HG02938 (cell line): ENCODE measurements at regions not wholly inside any gene's neighbourhood (a gene's known extent, or its start where the extent isn't known, plus 50 kb on each side); places are given as distances from the start of the nearest gene placed in this dataset.

Experiments
- ATAC-seq: cut with Tn5 transposase; IDR thresholded peaks from one replicate; pipeline ENCODE4 v1.9.1; 2021; ENCODE audit warnings: mild to moderate bottlenecking, moderate library complexity; ENCODE audit not compliant: unreplicated experiment

DNA sequence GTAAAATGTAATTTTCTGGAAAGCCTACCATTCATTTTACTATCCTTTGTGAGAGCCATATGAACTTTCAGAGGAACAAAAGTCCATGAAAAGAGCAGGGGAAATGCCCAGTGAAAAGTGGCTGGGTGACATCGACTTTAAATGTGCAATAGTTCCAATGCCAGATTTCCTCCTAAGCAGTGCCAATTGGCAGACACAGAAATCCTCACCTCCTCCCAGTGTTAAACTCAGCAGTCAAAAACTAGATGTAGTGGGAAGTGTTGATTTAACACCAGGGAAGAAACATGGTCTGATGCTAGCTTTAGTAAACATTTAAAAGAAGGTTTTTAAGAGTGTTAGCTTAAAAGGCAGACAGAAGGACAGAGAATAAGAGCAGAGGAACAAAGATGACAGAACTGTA lies 2055.2 kb downstream of the MAT2B start:
- no peak for ATAC-seq

DNA sequence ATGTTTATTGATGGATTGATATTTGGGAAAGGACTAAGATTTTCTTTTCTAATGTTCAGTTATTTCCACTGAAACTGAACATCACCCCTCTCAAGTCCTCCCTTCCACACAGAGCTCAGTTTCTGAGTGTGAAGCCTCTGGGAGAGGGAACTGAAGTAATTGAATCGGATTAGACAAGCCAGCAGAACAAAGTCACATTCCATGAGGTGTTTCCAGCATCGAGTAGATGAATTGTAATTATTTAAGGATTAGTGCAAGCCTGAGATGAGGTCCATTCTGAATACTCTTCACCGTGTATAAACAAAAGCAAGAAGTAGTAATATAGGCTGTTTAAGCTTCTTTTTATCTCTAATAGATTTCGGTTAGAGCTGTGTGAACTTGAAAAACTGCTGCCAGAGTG lies 2060.5 kb downstream of the MAT2B start:
- no peak for ATAC-seq

GRCh38 chr5:165569551-165569950 lies 2064.1 kb downstream of the MAT2B start:
- no peak for ATAC-seq

DNA sequence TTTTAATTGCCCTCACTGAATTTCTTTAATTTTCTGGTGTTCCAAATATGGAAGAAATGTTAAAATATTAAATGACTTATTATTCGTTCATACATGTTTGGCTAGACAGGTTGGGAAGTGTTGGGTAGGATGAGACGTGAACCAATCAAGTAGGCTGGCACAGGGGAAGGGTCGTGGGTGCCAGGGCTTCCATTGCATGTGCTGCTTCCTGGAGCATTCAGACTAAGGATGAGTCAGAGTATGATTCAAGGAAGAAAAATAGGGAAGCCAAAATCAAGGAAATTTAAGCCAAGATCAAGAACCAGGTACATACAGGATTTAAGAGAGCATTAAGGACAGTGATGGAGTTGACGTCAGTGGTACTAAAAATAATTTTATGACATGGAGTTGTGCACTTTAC lies 2068.0 kb downstream of the MAT2B start:
- no peak for ATAC-seq

GRCh38 chr5:165574100-165574499 lies 2068.7 kb downstream of the MAT2B start:
- ATAC-seq: no peak

GRCh38 chr5:165576678-165577275 lies 2071.4 kb downstream of the MAT2B start:
- no peak for ATAC-seq

DNA sequence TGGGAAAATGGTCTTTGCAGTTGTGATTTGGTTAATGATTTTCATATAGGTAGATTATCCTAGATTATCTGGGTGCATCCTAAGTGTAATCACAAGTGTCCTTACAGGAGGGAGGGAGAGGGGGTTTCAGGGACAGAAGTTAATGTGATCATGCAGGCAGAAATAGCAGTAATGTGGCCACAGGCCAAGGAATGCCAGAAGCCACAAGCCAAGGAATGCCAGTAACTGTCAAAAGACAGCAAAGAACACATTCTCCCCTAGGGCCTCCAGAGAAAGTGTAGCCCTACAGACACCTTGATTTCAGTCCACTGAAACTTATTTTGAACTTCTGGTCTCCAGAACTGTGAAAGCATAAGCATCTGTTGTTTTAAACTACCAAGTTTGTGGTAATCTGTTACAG lies 2074.5 kb downstream of the MAT2B start:
- no peak for ATAC-seq

- ATAC-seq: no peak
Observed at GRCh38 chr5:165594693-165595092, 2089.3 kb downstream of the MAT2B start.

- no peak for ATAC-seq
Observed at GRCh38 chr5:165602529-165602928, 2097.1 kb downstream of the MAT2B start.

- ATAC-seq: no peak
Observed at GRCh38 chr5:165607026-165607425, 2101.6 kb downstream of the MAT2B start.

- no peak for ATAC-seq
Observed at GRCh38 chr5:165609871-165610270, 2104.5 kb downstream of the MAT2B start.

- no peak for ATAC-seq
Observed at GRCh38 chr5:165616490-165617405, 2111.3 kb downstream of the MAT2B start.

GRCh38 chr5:165617491-165617890 lies 2112.1 kb downstream of the MAT2B start:
- ATAC-seq: no peak

- no peak for ATAC-seq
Observed at GRCh38 chr5:165620394-165620793, 2115.0 kb downstream of the MAT2B start.

DNA sequence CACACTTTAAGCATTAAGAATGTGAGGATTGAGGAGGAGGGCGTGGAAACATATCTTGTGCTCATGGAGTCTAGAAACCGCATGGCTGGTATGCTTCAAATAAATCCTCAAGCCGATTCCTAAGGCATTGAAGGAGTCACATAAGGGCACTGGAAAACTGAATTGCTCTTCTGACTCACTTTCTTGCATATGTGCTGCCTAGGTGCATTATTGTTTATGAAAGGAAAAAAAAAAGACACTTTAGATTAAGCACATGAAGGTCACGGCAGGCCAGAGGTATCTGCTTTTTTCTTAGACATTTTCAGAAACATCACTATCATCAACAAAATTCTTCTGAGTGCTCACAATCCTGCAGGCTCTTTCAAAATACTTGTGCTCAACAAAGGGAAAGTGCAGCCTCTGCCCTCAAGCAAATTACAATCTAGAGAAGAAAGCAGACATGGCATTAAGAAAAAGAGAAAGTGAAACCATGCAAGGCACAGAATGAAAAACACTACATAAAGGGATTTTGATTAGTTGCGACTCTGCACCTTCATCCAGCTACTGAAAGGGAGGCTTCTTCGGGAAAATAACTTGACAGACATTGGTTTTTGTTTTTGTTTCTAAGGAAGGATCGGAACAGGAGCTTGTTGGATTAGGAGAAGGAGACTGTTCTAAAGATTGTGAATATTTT lies 2117.6 kb downstream of the MAT2B start:
- no peak for ATAC-seq

DNA sequence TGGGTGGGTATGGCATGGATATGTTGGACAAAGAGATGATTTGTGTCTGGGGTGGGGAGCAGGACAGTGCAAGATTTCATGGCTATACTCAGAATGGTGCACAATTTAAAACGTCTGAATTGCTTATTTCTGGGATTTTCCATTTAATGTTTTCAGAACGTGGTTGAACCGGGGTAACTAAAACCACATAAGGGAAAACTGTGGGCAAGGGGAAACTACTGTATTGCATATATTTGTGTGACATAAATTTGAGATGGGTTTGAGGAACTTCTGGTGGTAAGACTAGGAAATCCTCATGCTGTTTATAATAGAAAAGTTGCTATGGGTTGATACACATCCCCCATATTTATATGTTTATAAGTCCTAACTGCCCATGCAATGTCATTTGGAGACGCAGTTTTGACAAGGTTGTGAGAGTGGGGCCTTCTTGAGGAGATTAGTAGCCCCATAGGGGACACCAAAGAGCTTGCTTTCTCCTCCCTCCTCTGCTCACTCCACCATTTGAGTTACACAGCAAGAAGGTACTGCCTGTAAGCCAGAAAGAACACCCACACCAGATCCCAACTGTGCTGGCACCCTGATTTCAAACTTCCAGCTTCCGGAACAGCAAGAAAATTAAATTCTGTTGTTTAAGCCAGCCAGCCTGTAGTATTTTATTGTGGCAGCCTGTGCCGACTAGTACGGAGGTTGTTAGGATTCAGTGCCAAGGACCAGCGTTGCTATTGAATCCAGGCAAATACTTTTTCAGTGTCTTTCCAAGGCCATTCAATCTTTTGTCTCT lies 2118.9 kb downstream of the MAT2B start:
- ATAC-seq: no peak

DNA sequence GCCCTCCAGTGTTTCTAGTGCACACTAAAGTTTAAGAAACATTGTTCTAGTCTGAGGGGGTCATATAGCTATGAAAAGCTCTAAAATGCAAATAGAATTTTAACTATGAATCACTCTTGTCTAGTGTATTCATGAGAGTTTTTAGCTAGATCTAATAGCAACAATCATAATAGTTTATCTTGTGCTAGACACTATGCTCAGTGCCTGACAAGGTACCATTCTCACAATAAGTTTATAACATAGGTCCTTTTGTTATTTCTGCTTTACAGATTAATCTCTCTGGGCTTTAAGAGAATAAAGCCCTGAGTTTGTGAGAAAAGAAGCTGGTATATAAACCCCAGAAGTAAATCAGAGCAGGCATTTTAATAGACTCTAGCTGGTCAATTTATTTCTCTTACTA lies 2120.7 kb downstream of the MAT2B start:
- ATAC-seq: no peak

DNA sequence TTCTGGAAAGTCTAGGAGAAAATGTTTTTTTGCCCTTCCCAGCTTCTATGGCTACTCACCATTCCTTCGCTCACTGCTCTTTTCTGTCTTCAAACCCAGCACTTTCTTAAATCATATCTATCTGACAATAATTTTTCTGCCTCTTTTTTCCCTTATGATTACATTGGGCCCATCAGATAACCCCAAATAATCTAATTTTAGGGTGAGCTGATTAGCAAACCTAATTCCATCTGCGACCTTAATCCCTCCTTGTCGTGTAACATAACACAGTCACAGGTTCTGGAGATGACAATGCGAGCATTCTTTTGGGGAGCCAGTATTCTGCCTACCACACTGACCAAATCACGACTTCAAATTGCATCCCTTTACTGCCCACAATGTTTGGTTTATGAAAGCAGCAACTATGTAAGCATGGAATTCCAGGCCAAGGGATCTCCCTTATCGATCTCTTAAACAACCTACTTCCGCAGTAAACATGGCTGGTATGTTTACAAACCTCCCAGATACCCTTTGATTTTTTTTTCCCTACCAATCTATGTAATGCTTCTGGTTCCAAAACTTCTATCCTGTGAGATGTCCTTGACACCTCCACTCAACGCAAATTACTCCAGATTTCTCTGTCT lies 2122.2 kb downstream of the MAT2B start:
- no peak for ATAC-seq

DNA sequence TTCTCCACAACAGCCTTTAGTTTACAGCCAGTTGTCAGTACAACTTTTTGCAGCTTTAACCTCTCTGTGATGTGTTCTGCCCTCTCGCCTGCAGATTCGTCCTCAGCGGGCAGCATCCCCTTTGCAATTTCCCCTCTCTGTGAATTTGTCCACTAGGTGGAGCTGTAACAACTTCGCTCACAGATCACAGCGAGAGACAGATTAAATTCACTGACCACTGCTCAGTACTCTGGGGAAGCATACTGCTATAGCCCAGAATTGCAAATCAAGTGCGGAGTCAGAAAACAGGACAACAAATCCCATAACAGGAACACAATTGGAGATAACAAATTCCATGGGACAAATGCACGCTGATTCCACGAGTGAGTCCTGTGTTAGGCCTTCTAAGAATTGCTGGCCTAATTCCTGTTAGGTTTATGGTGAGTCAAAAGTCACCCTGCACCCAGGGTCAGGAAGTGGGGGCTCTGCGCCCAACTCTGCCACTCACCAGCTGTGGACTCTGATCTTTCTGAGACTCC lies 2124.9 kb downstream of the MAT2B start:
- ATAC-seq: peak; percentile 67

- no peak for ATAC-seq
Observed at GRCh38 chr5:165631235-165631634, 2125.8 kb downstream of the MAT2B start.
